GM23338 (cell line): ENCODE measurements at regions not wholly inside any gene's neighbourhood (a gene's known extent, or its start where the extent isn't known, plus 50 kb on each side); places are given as distances from the start of the nearest gene placed in this dataset.

Experiments
- ATAC-seq: fragments of 200-7000 bp; cut with Tn5 transposase; 3 replicates; pipeline ENCODE4 v1.9.1; 2020
- DNase-seq: peaks from one replicate; pipeline ENCODE4 v3.0.0-alpha.2; 2015; ENCODE audit warnings: low spot score
- H2AFZ ChIP-seq: fragments of 200-600 bp; sonication (generic); 2 replicates; pipeline ENCODE4 v1.8.0; 2016; ENCODE audit warnings: antibody characterized with exemption, mild to moderate bottlenecking, moderate library complexity
- H3F3A ChIP-seq: fragments of 200-600 bp; sonication (generic); replicated peaks from 2 replicates; pipeline ENCODE4 v1.8.0; 2017; ENCODE audit warnings: antibody characterized with exemption, mixed run types, low read depth
- H3K27ac ChIP-seq: fragments of 200-600 bp; sonication (generic); 2 replicates; pipeline ENCODE4 v1.6.1; 2016; ENCODE audit warnings: low read depth
- H3K27me3 ChIP-seq: fragments of 200-600 bp; sonication (generic); 2 replicates; pipeline ENCODE4 v1.8.0; 2016; ENCODE audit warnings: mild to moderate bottlenecking, mixed run types, moderate library complexity; ENCODE audit not compliant: insufficient read depth
- H3K36me3 ChIP-seq: fragments of 200-600 bp; sonication (generic); 2 replicates; pipeline ENCODE4 v1.8.0; 2016; ENCODE audit warnings: mild to moderate bottlenecking; ENCODE audit not compliant: insufficient read depth
- H3K4me1 ChIP-seq: fragments of 200-600 bp; sonication (generic); 2 replicates; pipeline ENCODE4 v1.8.0; 2016; ENCODE audit warnings: mild to moderate bottlenecking, moderate library complexity; ENCODE audit not compliant: insufficient read depth
- H3K4me2 ChIP-seq: fragments of 200-600 bp; sonication (generic); 2 replicates; pipeline ENCODE4 v1.7.1; 2017; ENCODE audit warnings: mixed run types
- H3K4me3 ChIP-seq: fragments of 200-600 bp; sonication (generic); 2 replicates; pipeline ENCODE4 v1.6.1; 2016; ENCODE audit warnings: mixed run types
- H3K79me2 ChIP-seq: fragments of 200-600 bp; sonication (generic); replicated peaks from 2 replicates; pipeline ENCODE4 v1.8.0; 2017; ENCODE audit warnings: mild to moderate bottlenecking; ENCODE audit not compliant: insufficient read depth
- H3K9me2 ChIP-seq: fragments of 200-600 bp; sonication (generic); 2 replicates; pipeline ENCODE4 v1.8.0; 2017; ENCODE audit not compliant: insufficient read depth
- H4K20me1 ChIP-seq: fragments of 200-600 bp; sonication (generic); replicated peaks from 2 replicates; pipeline ENCODE4 v1.8.0; 2017; ENCODE audit warnings: mild to moderate bottlenecking; ENCODE audit not compliant: insufficient read depth
- H3K27ac Mint-ChIP-seq: 2 replicates; pipeline ENCODE4 v1.8.0; 2020; ENCODE audit warnings: inconsistent platforms, mild to moderate bottlenecking, moderate library complexity, mixed read lengths
- H3K27me3 Mint-ChIP-seq: 3 replicates; pipeline ENCODE4 v1.8.0; 2022; ENCODE audit warnings: low read depth, mild to moderate bottlenecking, moderate library complexity, mixed read lengths, inconsistent platforms; ENCODE audit not compliant: insufficient read depth, poor library complexity
- H3K36me3 Mint-ChIP-seq: 3 replicates; pipeline ENCODE4 v1.8.0; 2021; ENCODE audit warnings: low read depth, mild to moderate bottlenecking, inconsistent platforms, moderate library complexity, mixed read lengths
- H3K4me1 Mint-ChIP-seq: 3 replicates; pipeline ENCODE4 v1.8.0; 2020; ENCODE audit warnings: mild to moderate bottlenecking, inconsistent platforms, mixed read lengths
- H3K4me3 Mint-ChIP-seq: 3 replicates; pipeline ENCODE4 v1.8.0; 2021; ENCODE audit warnings: moderate library complexity, mild to moderate bottlenecking, inconsistent platforms, mixed read lengths
- H3K9me3 Mint-ChIP-seq: 3 replicates; pipeline ENCODE4 v1.8.0; 2020; ENCODE audit warnings: moderate library complexity, mild to moderate bottlenecking, inconsistent platforms, mixed read lengths
- CTCF ChIP-seq, 2 experiments: fragments of 200-600 bp in 1 of 2; sonication (generic) in 1 of 2; conservative IDR thresholded peaks; 2 replicates each; pipeline versions ENCODE4 v1.5.1 to v1.6.1; 2016 to 2017; ENCODE audit warnings: antibody characterized with exemption in 2 of 2, low read depth in 2 of 2, mild to moderate bottlenecking in 2 of 2, moderate library complexity in 1 of 2
- ETS1 ChIP-seq: IDR thresholded peaks from 2 replicates; pipeline ENCODE4 v1.6.1; 2016; ENCODE audit warnings: antibody characterized with exemption
- EZH2 ChIP-seq: fragments of 200-600 bp; sonication (generic); IDR thresholded peaks from one replicate; pipeline ENCODE4 v1.8.0; 2017; ENCODE audit warnings: antibody characterized with exemption, mild to moderate bottlenecking, low read depth; ENCODE audit not compliant: unreplicated experiment
- EZH2phosphoT487 ChIP-seq: fragments of 200-600 bp; sonication (generic); IDR thresholded peaks from one replicate; pipeline ENCODE4 v1.8.1; 2018; ENCODE audit warnings: antibody characterized with exemption; ENCODE audit not compliant: unreplicated experiment
- JUNB ChIP-seq: IDR thresholded peaks from one replicate; pipeline ENCODE4 v1.6.1; 2016; ENCODE audit warnings: antibody characterized with exemption; ENCODE audit not compliant: unreplicated experiment
- NANOG ChIP-seq: IDR thresholded peaks from 2 replicates; pipeline ENCODE4 v1.6.1; 2016; ENCODE audit warnings: antibody characterized with exemption, borderline replicate concordance
- POLR2AphosphoS5 ChIP-seq: IDR thresholded peaks from 2 replicates; pipeline ENCODE4 v1.6.1; 2016; ENCODE audit warnings: antibody characterized with exemption, low read depth
- REST ChIP-seq: IDR thresholded peaks from one replicate; pipeline ENCODE4 v1.6.1; 2018; ENCODE audit warnings: antibody characterized with exemption; ENCODE audit not compliant: unreplicated experiment
- STAT1 ChIP-seq: IDR thresholded peaks from one replicate; pipeline ENCODE4 v1.6.1; 2016; ENCODE audit warnings: antibody characterized with exemption; ENCODE audit not compliant: unreplicated experiment
- ZNF331 ChIP-seq: fragments of 250-450 bp; sonication (Bioruptor Pico); IDR thresholded peaks from 2 replicates; pipeline ENCODE4 v1.5.0; 2020; ENCODE audit warnings: low read depth, mild to moderate bottlenecking, moderate library complexity

- TF ChIP-seq EZH2: no peak
- no peak for TF ChIP-seq STAT1
- TF ChIP-seq POLR2AphosphoS5: no peak
- TF ChIP-seq CTCF (conservative IDR thresholded peaks at IDR 0.05; ENCODE audit: low read depth in 2 of 2): no peak
- no peak for TF ChIP-seq ETS1
- TF ChIP-seq ZNF331 (CRISPR knock-in tag): no peak
- TF ChIP-seq NANOG: no peak
- TF ChIP-seq REST: no peak
Observed at GRCh38 chr6:23531666-23532065, 594.3 kb upstream of the NRSN1 start (continued).

- no peak for DNase-seq
- no peak for TF ChIP-seq POLR2AphosphoS5
- no peak for TF ChIP-seq EZH2phosphoT487
- no peak for TF ChIP-seq STAT1
- TF ChIP-seq JUNB: no peak
- TF ChIP-seq EZH2: no peak
- H3K4me3 ChIP-seq: no peak overlapping the region
- H3K27ac ChIP-seq: no peak overlapping the region
- Mint-ChIP-seq H3K4me3 (no peak overlapping the region), H3K36me3 (no peaks in the 10 kb centered on the region), H3K9me3 (no peaks in the 10 kb centered on the region), H3K27me3 (no peaks in the 10 kb centered on the region), H3K27ac (no peak overlapping the region), H3K4me1 (peaks cover 9% of the 10 kb centered on the region; the same call in 2 of the 3 replicates)
- no peak for ATAC-seq
- H3K9me2 ChIP-seq: peaks cover 12% of the 10 kb centered on the region
- H3F3A ChIP-seq: no peaks in the 10 kb centered on the region
- no peaks in the 10 kb centered on the region for H3K4me1 ChIP-seq
- H3K4me2 ChIP-seq: no peak overlapping the region
- no peaks in the 10 kb centered on the region for H3K27me3 ChIP-seq
- no peaks in the 10 kb centered on the region for H3K36me3 ChIP-seq
- no peak overlapping the region for H2AFZ ChIP-seq
- H3K79me2 ChIP-seq: no peaks in the 10 kb centered on the region
- H4K20me1 ChIP-seq: no peaks in the 10 kb centered on the region
Observed at GRCh38 chr6:23532227-23532626, 593.8 kb upstream of the NRSN1 start.
